WTC11 (cell line): ENCODE measurements at regions not wholly inside any gene's neighbourhood (a gene's known extent, or its start where the extent isn't known, plus 50 kb on each side); places are given as distances from the start of the nearest gene placed in this dataset.
A peak's percentile ranks its signal among the peaks of the same experiment; 100 is the strongest.

ENCODE experiments used
- USF1 ChIP-seq: sonication (generic); formaldehyde crosslinking; IDR thresholded peaks from 2 replicates; pipeline ENCODE4 v1.8.0; 2022; ENCODE audit warnings: mild to moderate bottlenecking, missing genetic modification reagents
- TF ChIP-seq, protein P1 (sequence below): sonication (generic); formaldehyde crosslinking; IDR thresholded peaks from 2 replicates; pipeline ENCODE4 v1.8.1; 2023; ENCODE audit warnings: mild to moderate bottlenecking, missing genetic modification reagents, moderate library complexity
- TF ChIP-seq, protein P2 (sequence below): fragments of 200-600 bp; IDR thresholded peaks from 2 replicates; pipeline ENCODE4 v1.8.0; 2022; ENCODE audit warnings: antibody characterized with exemption
- TF ChIP-seq, protein P3 (sequence below): sonication (generic); formaldehyde crosslinking; IDR thresholded peaks from 2 replicates; pipeline ENCODE4 v1.8.0; 2023; ENCODE audit warnings: missing genetic modification reagents

GRCh38 chr4:87920478-87920877, 55.0 kb upstream of the SPP1 start:
- TF ChIP-seq, protein P1, sequence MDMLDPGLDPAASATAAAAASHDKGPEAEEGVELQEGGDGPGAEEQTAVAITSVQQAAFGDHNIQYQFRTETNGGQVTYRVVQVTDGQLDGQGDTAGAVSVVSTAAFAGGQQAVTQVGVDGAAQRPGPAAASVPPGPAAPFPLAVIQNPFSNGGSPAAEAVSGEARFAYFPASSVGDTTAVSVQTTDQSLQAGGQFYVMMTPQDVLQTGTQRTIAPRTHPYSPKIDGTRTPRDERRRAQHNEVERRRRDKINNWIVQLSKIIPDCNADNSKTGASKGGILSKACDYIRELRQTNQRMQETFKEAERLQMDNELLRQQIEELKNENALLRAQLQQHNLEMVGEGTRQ: peak; percentile 36; the same call in 1 of the 2 replicates
- no peak for TF ChIP-seq USF1 (CRISPR knock-in tag)
- TF ChIP-seq, protein P2, sequence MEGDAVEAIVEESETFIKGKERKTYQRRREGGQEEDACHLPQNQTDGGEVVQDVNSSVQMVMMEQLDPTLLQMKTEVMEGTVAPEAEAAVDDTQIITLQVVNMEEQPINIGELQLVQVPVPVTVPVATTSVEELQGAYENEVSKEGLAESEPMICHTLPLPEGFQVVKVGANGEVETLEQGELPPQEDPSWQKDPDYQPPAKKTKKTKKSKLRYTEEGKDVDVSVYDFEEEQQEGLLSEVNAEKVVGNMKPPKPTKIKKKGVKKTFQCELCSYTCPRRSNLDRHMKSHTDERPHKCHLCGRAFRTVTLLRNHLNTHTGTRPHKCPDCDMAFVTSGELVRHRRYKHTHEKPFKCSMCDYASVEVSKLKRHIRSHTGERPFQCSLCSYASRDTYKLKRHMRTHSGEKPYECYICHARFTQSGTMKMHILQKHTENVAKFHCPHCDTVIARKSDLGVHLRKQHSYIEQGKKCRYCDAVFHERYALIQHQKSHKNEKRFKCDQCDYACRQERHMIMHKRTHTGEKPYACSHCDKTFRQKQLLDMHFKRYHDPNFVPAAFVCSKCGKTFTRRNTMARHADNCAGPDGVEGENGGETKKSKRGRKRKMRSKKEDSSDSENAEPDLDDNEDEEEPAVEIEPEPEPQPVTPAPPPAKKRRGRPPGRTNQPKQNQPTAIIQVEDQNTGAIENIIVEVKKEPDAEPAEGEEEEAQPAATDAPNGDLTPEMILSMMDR: no peak
- TF ChIP-seq, protein P3, sequence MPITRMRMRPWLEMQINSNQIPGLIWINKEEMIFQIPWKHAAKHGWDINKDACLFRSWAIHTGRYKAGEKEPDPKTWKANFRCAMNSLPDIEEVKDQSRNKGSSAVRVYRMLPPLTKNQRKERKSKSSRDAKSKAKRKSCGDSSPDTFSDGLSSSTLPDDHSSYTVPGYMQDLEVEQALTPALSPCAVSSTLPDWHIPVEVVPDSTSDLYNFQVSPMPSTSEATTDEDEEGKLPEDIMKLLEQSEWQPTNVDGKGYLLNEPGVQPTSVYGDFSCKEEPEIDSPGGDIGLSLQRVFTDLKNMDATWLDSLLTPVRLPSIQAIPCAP (CRISPR knock-in tag): no peak
